Mesodermal cell (in vitro differentiated cells): ENCODE measurements at regions not wholly inside any gene's neighbourhood (a gene's known extent, or its start where the extent isn't known, plus 50 kb on each side); places are given as distances from the start of the nearest gene placed in this dataset.

Experiments used
- H3K27ac ChIP-seq: 2 replicates; pipeline ENCODE4 v1.7.0; 2013; ENCODE audit warnings: mild to moderate bottlenecking, low read depth, low read length, moderate library complexity; ENCODE audit not compliant: severe bottlenecking
- H3K36me3 ChIP-seq: 2 replicates; pipeline ENCODE4 v1.7.1; 2013; ENCODE audit warnings: mild to moderate bottlenecking, low read length, moderate library complexity; ENCODE audit not compliant: control insufficient read depth, insufficient read depth
- H3K4me1 ChIP-seq: one replicate; pipeline ENCODE4 v1.7.1; 2013; ENCODE audit warnings: mild to moderate bottlenecking, low read length; ENCODE audit not compliant: insufficient read depth, control insufficient read depth, poor library complexity, severe bottlenecking
- H3K4me3 ChIP-seq: 2 replicates; pipeline ENCODE4 v1.7.0; 2013; ENCODE audit warnings: low read length, control low read depth, mild to moderate bottlenecking; ENCODE audit not compliant: insufficient read depth, poor library complexity, severe bottlenecking; ENCODE audit errors: extremely low read depth
- H3K9me3 ChIP-seq: 2 replicates; pipeline ENCODE4 v1.7.1; 2013; ENCODE audit warnings: mild to moderate bottlenecking, low read length, moderate library complexity; ENCODE audit not compliant: control insufficient read depth
- WGBS, 2 experiments: methylation state at CpG; one replicate each; pipeline ENCODE4 v1.1.5; 2013; ENCODE audit warnings: missing lambda C conversion rate in 2 of 2; ENCODE audit not compliant: insufficient coverage in 2 of 2; 5-methylcytosine and 5-hydroxymethylcytosine counted together

DNA sequence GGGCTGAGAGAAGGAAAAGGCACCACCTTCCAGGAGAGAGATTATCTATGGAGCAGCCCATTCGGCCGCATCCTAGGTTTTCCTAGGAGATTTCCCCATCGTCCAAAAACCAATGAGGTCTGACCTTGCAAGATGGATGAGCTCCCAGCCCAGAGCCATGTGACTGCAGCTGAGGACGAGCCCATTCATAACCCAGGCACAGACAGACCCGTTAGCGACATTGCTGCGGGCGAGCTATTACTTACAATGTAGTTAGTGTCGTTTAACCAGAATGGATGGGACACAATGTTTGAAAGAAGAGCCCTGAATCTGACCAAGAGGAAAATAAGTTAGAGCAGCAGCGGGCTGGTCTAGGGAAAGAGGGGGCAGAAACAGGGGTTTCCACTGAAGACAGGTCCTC lies 395.9 kb upstream of the CADM1 start:
- Histone ChIP-seq H3K4me1 (no peaks in the 10 kb centered on the region), H3K27ac (no peak overlapping the region), H3K9me3 (no peaks in the 10 kb centered on the region), H3K4me3 (no peak overlapping the region), H3K36me3 (no peaks in the 10 kb centered on the region)
- 92 to 96% methylated on average over 9 of the region's 10 CpGs for WGBS, 2 experiments

- 90 to 97% methylated on average over 2 to 3 of the region's 4 CpGs for WGBS, 2 experiments
- Histone ChIP-seq H3K4me1 (peaks cover 9% of the 10 kb centered on the region), H3K36me3 (no peaks in the 10 kb centered on the region), H3K4me3 (no peak overlapping the region), H3K27ac (no peak overlapping the region), H3K9me3 (no peaks in the 10 kb centered on the region)
Measured at GRCh38 chr11:115897707-115898106, 393.5 kb upstream of the CADM1 start.

- Histone ChIP-seq H3K36me3 (no peaks in the 10 kb centered on the region), H3K4me3 (no peak overlapping the region), H3K4me1 (peaks cover 10% of the 10 kb centered on the region), H3K27ac (no peak overlapping the region), H3K9me3 (no peaks in the 10 kb centered on the region)
- WGBS, 2 experiments, result 94 to 95% methylated on average over 2 of the region's 2 CpGs
Measured at GRCh38 chr11:115896084-115896483, 391.9 kb upstream of the CADM1 start.

DNA sequence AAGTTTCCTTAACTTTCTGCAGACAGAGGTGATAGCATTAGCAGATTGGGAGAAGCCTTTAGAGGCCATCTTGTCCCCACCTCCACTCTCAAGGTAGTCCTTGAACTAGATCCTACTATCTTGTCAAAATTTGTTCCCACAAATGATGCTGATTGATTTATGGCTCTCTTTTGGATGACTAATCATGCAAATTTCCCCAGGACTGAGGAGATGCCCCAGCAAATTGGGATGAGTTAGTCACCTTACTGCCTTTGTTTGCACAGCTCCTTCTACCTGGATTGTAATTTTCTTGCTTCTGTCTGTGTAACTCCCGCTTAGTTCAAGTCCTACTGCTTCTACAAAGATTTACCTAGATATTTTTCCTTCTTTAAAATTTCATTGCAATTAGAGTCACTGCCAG lies 391.4 kb upstream of the CADM1 start:
- no peak overlapping the region for H3K27ac ChIP-seq
- no peak overlapping the region for H3K4me3 ChIP-seq
- 100% methylated on average over 1 of the region's 1 CpG; no CpG with 5 or more reads in 1 of the 2 experiments for WGBS, 2 experiments
- H3K4me1 ChIP-seq, result peaks cover 10% of the 10 kb centered on the region
- no peaks in the 10 kb centered on the region for H3K9me3 ChIP-seq
- H3K36me3 ChIP-seq, result no peaks in the 10 kb centered on the region

- Histone ChIP-seq H3K27ac (peak overlapping the region; percentile 57), H3K9me3 (no peaks in the 10 kb centered on the region), H3K36me3 (no peaks in the 10 kb centered on the region), H3K4me3 (no peak overlapping the region), H3K4me1 (peaks cover 10% of the 10 kb centered on the region)
- 90% methylated on average over 4 of the region's 5 CpGs for WGBS, 2 experiments
Measured at GRCh38 chr11:115894176-115894575, 390.0 kb upstream of the CADM1 start.

DNA sequence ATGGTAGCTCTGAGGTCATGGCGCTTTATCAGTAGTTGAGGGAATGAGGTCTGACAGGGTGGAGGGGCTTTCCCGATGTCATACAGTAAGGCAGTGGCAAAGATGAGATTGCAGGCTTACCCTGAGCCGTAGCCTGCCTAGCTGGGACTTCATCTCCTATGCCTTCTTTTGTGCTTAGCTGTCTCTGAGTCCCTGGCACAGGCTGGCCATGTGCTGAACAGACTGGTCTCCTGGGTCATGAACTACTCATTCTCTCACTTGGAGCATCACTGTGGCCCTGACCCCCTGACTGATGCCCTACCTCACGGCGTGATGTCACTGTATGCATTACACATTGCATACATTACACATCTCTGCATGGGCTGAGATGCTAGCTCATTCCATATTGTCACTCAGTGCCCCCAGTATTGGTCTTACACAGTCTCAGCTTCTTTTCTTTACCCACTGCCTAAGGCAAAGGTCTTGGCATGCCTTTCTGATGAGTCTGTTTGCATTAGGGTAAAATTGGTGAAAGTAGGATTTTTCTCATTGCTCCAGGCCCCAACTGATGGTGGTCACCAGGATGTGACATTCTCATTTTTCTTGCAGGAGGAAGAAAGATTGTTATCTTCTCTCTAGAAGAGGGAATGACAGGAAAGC lies 389.4 kb upstream of the CADM1 start:
- no peaks in the 10 kb centered on the region for H3K36me3 ChIP-seq
- no peaks in the 10 kb centered on the region for H3K9me3 ChIP-seq
- peaks cover 10% of the 10 kb centered on the region for H3K4me1 ChIP-seq
- H3K27ac ChIP-seq, result peak overlapping the region; percentile 57
- no peak overlapping the region for H3K4me3 ChIP-seq
- WGBS, 2 experiments, result 86 to 88% methylated on average over 5 of the region's 5 CpGs

DNA sequence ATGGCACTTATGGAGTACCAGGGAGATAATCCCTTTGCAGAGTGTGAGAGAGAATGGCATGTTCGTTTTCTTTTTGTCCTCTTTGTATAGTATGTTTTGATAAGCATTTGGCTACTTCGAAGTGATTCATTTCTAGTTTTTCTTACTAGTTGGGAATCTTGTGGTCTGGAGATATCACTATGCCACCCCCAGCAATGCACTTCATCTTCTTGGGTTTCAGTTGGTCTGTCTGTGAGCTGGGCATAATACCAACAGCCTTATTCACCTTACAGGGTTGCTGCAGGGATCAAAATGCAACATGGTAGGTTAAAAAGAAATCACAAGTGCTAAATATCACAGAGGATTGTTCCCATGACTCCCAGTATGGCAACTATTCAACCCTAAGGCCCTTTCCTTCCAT lies 387.8 kb upstream of the CADM1 start:
- H3K9me3 ChIP-seq, result no peaks in the 10 kb centered on the region
- 100% methylated on average over 1 to 2 of the region's 2 CpGs for WGBS, 2 experiments
- H3K4me3 ChIP-seq, result no peak overlapping the region
- H3K36me3 ChIP-seq, result no peaks in the 10 kb centered on the region
- H3K27ac ChIP-seq, result no peak overlapping the region
- H3K4me1 ChIP-seq, result peaks cover 10% of the 10 kb centered on the region

DNA sequence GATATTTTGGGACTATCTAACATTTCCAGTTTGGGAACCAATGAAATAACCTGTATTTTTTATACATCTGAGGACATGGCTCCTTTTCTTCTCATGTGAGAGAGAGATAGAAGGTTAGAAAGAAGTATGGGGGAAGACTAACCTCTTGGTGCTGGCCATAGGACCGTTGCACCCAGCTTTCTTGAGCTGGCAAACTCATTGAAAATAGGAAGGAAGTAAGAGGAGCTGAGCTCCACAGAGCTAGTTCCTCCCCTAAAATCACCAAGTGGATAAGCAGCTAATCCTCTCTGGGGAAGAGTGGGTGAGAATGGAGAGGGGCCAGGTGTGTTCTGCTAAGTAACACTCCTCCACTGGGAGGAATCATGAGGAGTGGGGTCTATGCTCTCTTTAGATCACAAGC lies 387.4 kb upstream of the CADM1 start:
- 100% methylated on average over 1 of the region's 1 CpG; no CpG with 5 or more reads in 1 of the 2 experiments for WGBS, 2 experiments

DNA sequence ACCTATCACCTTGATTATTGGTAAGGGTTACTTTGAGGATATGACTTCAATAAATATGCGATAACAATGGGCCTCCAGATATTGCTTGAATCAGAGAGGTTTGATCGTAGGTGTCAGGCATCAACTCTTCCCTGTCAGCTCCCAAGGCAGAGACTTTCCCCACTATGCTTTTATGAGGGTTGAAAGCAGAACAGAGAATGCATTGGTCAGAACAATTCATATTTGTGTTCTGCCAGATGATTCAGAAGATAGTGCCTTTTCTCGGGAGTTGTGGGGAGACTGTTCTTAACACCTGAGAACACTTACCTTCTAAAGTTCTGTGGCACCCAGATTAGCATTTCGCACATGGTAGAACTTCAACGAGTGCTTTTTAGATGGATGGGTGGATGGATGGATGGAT lies 386.3 kb upstream of the CADM1 start:
- Histone ChIP-seq H3K9me3 (no peaks in the 10 kb centered on the region), H3K36me3 (no peaks in the 10 kb centered on the region), H3K27ac (no peak overlapping the region), H3K4me1 (peaks cover 12% of the 10 kb centered on the region), H3K4me3 (no peak overlapping the region)
- WGBS, 2 experiments, result 82 to 91% methylated on average over 2 to 5 of the region's 5 CpGs

More for the DNA sequence above, 387.4 kb upstream of the CADM1 start:
- Histone ChIP-seq H3K27ac (no peak overlapping the region), H3K9me3 (no peaks in the 10 kb centered on the region), H3K36me3 (no peaks in the 10 kb centered on the region), H3K4me1 (peaks cover 10% of the 10 kb centered on the region), H3K4me3 (no peak overlapping the region)

DNA sequence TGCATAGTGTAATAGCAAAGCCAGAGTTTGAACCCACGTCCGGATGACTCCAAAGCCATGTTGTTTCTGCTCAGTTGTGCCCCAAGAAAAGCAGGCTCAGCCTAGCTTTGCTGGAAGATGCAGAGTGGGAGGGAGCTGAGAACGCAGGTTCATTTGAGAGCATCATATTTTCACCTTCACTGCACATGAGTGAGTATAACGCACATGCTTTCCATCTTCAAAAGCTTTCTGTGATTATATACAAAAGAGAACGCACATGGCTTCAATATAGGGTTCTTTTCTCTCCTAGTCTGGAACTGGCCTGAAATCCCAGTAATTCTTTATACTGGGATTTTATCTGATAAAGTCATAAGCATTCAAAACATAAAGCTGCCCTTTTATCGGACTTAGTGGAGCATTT lies 385.5 kb upstream of the CADM1 start:
- Histone ChIP-seq H3K27ac (no peak overlapping the region), H3K36me3 (no peaks in the 10 kb centered on the region), H3K9me3 (no peaks in the 10 kb centered on the region), H3K4me3 (no peak overlapping the region), H3K4me1 (peaks cover 17% of the 10 kb centered on the region)
- WGBS, 2 experiments, result 92 to 100% methylated on average over 1 to 2 of the region's 6 CpGs

DNA sequence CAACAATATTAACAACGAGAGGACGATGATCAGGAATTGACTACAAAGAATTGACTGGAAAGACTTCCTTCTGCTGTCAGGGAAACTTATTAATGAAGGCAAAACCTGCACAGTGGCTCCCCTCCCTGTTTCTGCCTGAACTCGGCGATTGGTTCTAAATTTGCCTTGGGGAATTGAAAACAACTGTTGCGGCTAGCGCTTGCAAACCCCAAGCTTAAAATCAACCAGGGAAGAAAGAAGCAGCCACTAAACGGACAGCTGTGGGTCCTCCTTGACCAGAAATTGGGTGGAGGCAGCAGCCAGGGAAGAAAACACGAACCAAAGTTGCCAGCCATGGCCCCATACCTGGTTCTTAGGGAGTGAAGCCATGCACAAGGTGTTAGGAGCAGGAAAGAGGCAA lies 383.5 kb upstream of the CADM1 start:
- H3K36me3 ChIP-seq, result no peaks in the 10 kb centered on the region
- no peaks in the 10 kb centered on the region for H3K9me3 ChIP-seq
- H3K4me3 ChIP-seq, result no peak overlapping the region
- peaks cover 8% of the 10 kb centered on the region for H3K4me1 ChIP-seq
- H3K27ac ChIP-seq, result no peak overlapping the region
- WGBS, 2 experiments, result 87 to 96% methylated on average over 6 to 8 of the region's 8 CpGs
